PC-3 (cell line): ENCODE measurements at regions not wholly inside any gene's neighbourhood (a gene's known extent, or its start where the extent isn't known, plus 50 kb on each side); places are given as distances from the start of the nearest gene placed in this dataset.
A peak's percentile ranks its signal among the peaks of the same experiment; 100 is the strongest.

ENCODE experiments used
- ATAC-seq: fragments of 200-7000 bp; cut with Tn5 transposase; 2 replicates; pipeline ENCODE4 v1.9.1; 2020; ENCODE audit warnings: mild to moderate bottlenecking, moderate library complexity
- BruUV-seq: library from RNA; stranded (reverse); fragments of 400-500 nt; replicated peaks from 2 replicates; lab custom pipeline; 2021; lab: Mats Ljungman, UMichigan
- CTCF ChIA-PET: fragments of 300-600 bp; sonication (Branson Sonifier 250); formaldehyde crosslinking; loops from one replicate; lab custom pipeline; 2022; ENCODE audit warnings: antibody characterized with exemption; lab: Charles Lee
- POLR2A ChIA-PET: fragments of 300-600 bp; sonication (Branson Sonifier 250); formaldehyde crosslinking; loops from one replicate; lab custom pipeline; 2022; ENCODE audit warnings: antibody characterized with exemption; ENCODE audit not compliant: unreplicated experiment; lab: Charles Lee
- DNase-seq: peaks from one replicate; pipeline ENCODE4 v3.0.0-alpha.2; 2015
- H2AFZ ChIP-seq: fragments of 300-600 bp; sonication (generic); 2 replicates; pipeline ENCODE4 v1.6.0; 2016; ENCODE audit warnings: antibody characterized with exemption, low read length
- H3F3A ChIP-seq: fragments of 300-600 bp; sonication (generic); one replicate; pipeline ENCODE4 v1.6.0; 2017; ENCODE audit warnings: antibody characterized with exemption, low read length, control low read depth, mild to moderate bottlenecking; ENCODE audit not compliant: unreplicated experiment
- H3K27ac ChIP-seq: fragments of 300-600 bp; sonication (generic); 2 replicates; pipeline ENCODE4 v1.5.1; 2016; ENCODE audit warnings: mild to moderate bottlenecking, low read length
- H3K27me3 ChIP-seq: fragments of 300-600 bp; sonication (generic); 2 replicates; pipeline ENCODE4 v1.6.1; 2016; ENCODE audit warnings: low read length, mixed read lengths
- H3K36me3 ChIP-seq: fragments of 300-600 bp; sonication (generic); 2 replicates; pipeline ENCODE4 v1.6.1; 2016; ENCODE audit warnings: low read depth, mixed run types, low read length, mixed read lengths
- H3K4me1 ChIP-seq: fragments of 300-600 bp; sonication (generic); 2 replicates; pipeline ENCODE4 v1.5.1; 2016; ENCODE audit warnings: low read length; ENCODE audit not compliant: insufficient read depth
- H3K4me2 ChIP-seq: fragments of 300-600 bp; sonication (generic); 2 replicates; pipeline ENCODE4 v1.6.0; 2016; ENCODE audit warnings: low read length
- H3K4me3 ChIP-seq: fragments of 300-600 bp; sonication (generic); 2 replicates; pipeline ENCODE4 v1.5.1; 2016; ENCODE audit warnings: mild to moderate bottlenecking, low read length, mixed read lengths
- H3K79me2 ChIP-seq: fragments of 300-600 bp; sonication (generic); 2 replicates; pipeline ENCODE4 v1.6.1; 2017; ENCODE audit warnings: low read length, mixed read lengths
- H3K9ac ChIP-seq: fragments of 300-600 bp; sonication (generic); 2 replicates; pipeline ENCODE4 v1.6.0; 2016; ENCODE audit warnings: mild to moderate bottlenecking, low read length
- H3K9me2 ChIP-seq: fragments of 300-600 bp; sonication (generic); replicated peaks from 2 replicates; pipeline ENCODE4 v1.6.1; 2016; ENCODE audit warnings: mixed run types, low read length, mixed read lengths
- H3K9me3 ChIP-seq: fragments of 300-600 bp; sonication (generic); 2 replicates; pipeline ENCODE4 v1.6.1; 2016; ENCODE audit warnings: low read length, mixed read lengths
- H4K20me1 ChIP-seq: fragments of 300-600 bp; sonication (generic); 2 replicates; pipeline ENCODE4 v1.6.1; 2016; ENCODE audit warnings: low read length, mixed read lengths
- EZH2 ChIP-seq: fragments of 300-600 bp; sonication (generic); IDR thresholded peaks from one replicate; pipeline ENCODE4 v1.6.1; 2017; ENCODE audit warnings: antibody characterized with exemption, mild to moderate bottlenecking, low read length; ENCODE audit not compliant: unreplicated experiment
- EZH2phosphoT487 ChIP-seq: fragments of 300-600 bp; sonication (generic); IDR thresholded peaks from 2 replicates; pipeline ENCODE4 v1.6.1; 2018; ENCODE audit warnings: mild to moderate bottlenecking, antibody characterized with exemption, low read length, borderline replicate concordance
- intact Hi-C: fragments of 100-400 bp; cut with micrococcal nuclease; formaldehyde crosslinking; loops from 2 replicates; pipeline ENCODE4 v1.9.0; 2023
- TF ChIP-seq, protein P1 (sequence below): fragments of 300-600 bp; sonication (generic); conservative IDR thresholded peaks from 2 replicates; pipeline ENCODE4 v1.5.1; 2017; ENCODE audit warnings: antibody characterized with exemption, low read depth, mild to moderate bottlenecking, low read length

DNA sequence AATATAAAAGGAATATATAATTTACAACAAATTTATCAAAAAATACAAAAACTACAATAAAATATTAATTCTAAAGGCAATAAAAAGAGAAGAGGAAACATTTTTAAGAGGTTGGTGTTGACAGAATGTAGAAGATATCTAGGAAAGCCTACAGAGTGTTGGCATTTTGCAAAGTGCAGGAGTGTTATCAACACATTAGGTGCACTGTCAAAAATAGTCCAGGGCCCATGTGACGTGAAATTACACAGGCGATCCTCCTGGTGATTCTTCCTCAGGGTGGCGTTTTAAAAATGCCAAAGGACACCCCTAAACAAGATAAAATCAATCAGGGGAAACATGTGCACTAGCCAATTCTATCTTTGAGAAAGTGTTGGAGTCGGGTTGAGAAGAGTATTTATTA, 222.7 kb downstream of the ARPP21 start:
- H3K79me2 ChIP-seq, result no peaks in the 10 kb centered on the region
- no peak overlapping the region for H2AFZ ChIP-seq
- BruUV-seq, result no TSS peak
- no peaks in the 10 kb centered on the region for H3K9me3 ChIP-seq
- no peak overlapping the region for H3K4me3 ChIP-seq
- no peaks in the 10 kb centered on the region for H3K36me3 ChIP-seq
- no peaks in the 10 kb centered on the region for H3K9me2 ChIP-seq
- ATAC-seq (no peak), DNase-seq (no peak)
- no peak overlapping the region for H3K27ac ChIP-seq
- H3K4me2 ChIP-seq, result no peak overlapping the region
- TF ChIP-seq, protein P1, sequence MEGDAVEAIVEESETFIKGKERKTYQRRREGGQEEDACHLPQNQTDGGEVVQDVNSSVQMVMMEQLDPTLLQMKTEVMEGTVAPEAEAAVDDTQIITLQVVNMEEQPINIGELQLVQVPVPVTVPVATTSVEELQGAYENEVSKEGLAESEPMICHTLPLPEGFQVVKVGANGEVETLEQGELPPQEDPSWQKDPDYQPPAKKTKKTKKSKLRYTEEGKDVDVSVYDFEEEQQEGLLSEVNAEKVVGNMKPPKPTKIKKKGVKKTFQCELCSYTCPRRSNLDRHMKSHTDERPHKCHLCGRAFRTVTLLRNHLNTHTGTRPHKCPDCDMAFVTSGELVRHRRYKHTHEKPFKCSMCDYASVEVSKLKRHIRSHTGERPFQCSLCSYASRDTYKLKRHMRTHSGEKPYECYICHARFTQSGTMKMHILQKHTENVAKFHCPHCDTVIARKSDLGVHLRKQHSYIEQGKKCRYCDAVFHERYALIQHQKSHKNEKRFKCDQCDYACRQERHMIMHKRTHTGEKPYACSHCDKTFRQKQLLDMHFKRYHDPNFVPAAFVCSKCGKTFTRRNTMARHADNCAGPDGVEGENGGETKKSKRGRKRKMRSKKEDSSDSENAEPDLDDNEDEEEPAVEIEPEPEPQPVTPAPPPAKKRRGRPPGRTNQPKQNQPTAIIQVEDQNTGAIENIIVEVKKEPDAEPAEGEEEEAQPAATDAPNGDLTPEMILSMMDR, result no peak
- no peak for TF ChIP-seq EZH2phosphoT487
- TF ChIP-seq EZH2, result no peak
- no peaks in the 10 kb centered on the region for H4K20me1 ChIP-seq
- no peak overlapping the region for H3K9ac ChIP-seq
- H3K27me3 ChIP-seq, result peaks cover 6% of the 10 kb centered on the region; the same call in 1 of the 2 replicates
- intact Hi-C loops, result no loop called here
- H3K4me1 ChIP-seq, result no peaks in the 10 kb centered on the region
- ChIA-PET CTCF (no interaction called here), POLR2A (no interaction called here)
- H3F3A ChIP-seq, result no peaks in the 10 kb centered on the region

DNA sequence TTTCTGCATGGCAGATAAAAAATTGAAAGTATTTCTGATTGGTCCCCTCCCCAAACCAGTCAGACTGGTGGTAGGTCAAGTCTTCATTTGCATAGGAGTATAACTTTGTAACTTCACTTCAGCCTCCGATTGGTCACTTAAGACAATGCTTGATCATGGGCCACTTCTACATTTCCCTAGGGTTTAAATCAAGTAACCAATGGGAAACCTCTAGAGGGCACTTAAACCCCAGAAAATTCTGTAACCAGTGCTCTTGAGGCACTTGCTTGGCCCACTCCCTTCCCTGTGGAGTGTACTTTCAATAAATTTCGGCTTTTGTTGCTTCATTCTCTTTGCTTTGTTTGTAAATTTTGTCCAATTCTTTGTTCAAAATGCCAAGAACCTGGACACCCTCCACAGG, 225.5 kb downstream of the ARPP21 start:
- Histone ChIP-seq H3F3A (no peaks in the 10 kb centered on the region), H2AFZ (no peak overlapping the region), H3K9ac (no peak overlapping the region), H4K20me1 (no peaks in the 10 kb centered on the region), H3K27me3 (0 out of 2 replicates have a peak, but pooled peaks cover 5% of the 10 kb centered on the region), H3K4me2 (no peak overlapping the region), H3K4me1 (no peaks in the 10 kb centered on the region), H3K9me3 (no peaks in the 10 kb centered on the region), H3K27ac (no peak overlapping the region), H3K9me2 (no peaks in the 10 kb centered on the region), H3K4me3 (no peak overlapping the region), H3K79me2 (no peaks in the 10 kb centered on the region), H3K36me3 (no peaks in the 10 kb centered on the region)
- ChIA-PET CTCF (no interaction called here), POLR2A (no interaction called here)
- intact Hi-C loops, result loop anchor here (2.0 kb wide), 1 partner anchor 44 kb away; no protein-coding TSS in a partner anchor
- ATAC-seq (peak; percentile 46), DNase-seq (no peak)
- no peak for TF ChIP-seq EZH2phosphoT487
- TF ChIP-seq, protein P1, result no peak
- no TSS peak for BruUV-seq

DNA sequence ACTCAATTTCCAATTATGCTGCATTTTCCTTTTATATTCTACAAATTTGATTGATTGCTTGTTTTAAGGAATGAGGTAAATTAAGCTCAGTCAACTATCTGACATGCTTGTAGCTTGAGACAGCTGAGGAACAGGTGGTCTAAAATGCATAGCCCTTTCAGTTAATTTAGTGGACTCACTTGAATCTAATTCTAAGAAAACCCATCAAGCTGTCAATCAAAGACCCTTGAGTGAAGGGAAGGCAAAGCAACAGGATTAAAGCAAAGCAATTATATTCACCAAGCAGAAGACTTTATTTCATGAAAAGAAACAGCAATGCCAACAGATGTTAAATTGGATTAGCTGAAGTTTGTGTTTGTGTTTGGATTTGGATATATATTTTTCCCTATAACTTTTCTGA, 228.5 kb downstream of the ARPP21 start:
- BruUV-seq, result no TSS peak
- no peak overlapping the region for H3K9ac ChIP-seq
- no peak overlapping the region for H3K27ac ChIP-seq
- no peaks in the 10 kb centered on the region for H3K36me3 ChIP-seq
- intact Hi-C loops, result no loop called here
- H3F3A ChIP-seq, result no peaks in the 10 kb centered on the region
- DNase-seq (no peak), ATAC-seq (no peak)
- no peak overlapping the region for H3K4me3 ChIP-seq
- H2AFZ ChIP-seq, result no peak overlapping the region
- POLR2A ChIA-PET, result no interaction called here
- no peaks in the 10 kb centered on the region for H3K9me3 ChIP-seq
- H3K79me2 ChIP-seq, result no peaks in the 10 kb centered on the region
- TF ChIP-seq EZH2phosphoT487 (no peak), EZH2 (no peak)
- TF ChIP-seq, protein P1, result no peak
- no peak overlapping the region for H3K4me2 ChIP-seq
- no peaks in the 10 kb centered on the region for H3K4me1 ChIP-seq
- H4K20me1 ChIP-seq, result no peaks in the 10 kb centered on the region
- H3K27me3 ChIP-seq, result 0 out of 2 replicates have a peak, but pooled peaks cover 4% of the 10 kb centered on the region
- CTCF ChIA-PET, result no interaction called here
- H3K9me2 ChIP-seq, result no peaks in the 10 kb centered on the region
